ENCODE measurements at regions not wholly inside any gene's neighbourhood (a gene's known extent, or its start where the extent isn't known, plus 50 kb on each side); places are given as distances from the start of the nearest gene placed in this dataset.

DNA sequence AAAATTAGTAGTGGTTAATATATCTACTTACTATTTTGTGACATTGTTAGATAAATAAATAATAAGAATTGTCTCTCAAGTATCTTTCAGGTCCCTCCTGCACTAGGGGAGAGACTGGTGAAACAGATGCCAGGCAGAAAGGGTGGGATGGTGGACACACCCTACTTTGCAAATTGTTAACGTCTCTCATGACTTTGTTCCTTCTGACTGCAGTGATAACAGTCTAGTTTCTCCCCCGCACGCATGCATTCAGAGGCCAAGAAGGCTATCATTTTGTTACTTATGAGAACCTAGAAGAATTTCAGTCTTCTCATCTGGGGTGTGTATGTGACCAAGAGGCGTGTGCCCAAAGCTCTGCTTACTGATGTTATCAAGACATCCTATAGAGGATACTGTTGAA is 152.3 kb downstream of the EDN1 start:
- ATAC-seq (no peak), DNase-seq (no peak)
- ChIA-PET CTCF (no interaction called here), POLR2A (no interaction called here)
- TF ChIP-seq, protein P1, sequence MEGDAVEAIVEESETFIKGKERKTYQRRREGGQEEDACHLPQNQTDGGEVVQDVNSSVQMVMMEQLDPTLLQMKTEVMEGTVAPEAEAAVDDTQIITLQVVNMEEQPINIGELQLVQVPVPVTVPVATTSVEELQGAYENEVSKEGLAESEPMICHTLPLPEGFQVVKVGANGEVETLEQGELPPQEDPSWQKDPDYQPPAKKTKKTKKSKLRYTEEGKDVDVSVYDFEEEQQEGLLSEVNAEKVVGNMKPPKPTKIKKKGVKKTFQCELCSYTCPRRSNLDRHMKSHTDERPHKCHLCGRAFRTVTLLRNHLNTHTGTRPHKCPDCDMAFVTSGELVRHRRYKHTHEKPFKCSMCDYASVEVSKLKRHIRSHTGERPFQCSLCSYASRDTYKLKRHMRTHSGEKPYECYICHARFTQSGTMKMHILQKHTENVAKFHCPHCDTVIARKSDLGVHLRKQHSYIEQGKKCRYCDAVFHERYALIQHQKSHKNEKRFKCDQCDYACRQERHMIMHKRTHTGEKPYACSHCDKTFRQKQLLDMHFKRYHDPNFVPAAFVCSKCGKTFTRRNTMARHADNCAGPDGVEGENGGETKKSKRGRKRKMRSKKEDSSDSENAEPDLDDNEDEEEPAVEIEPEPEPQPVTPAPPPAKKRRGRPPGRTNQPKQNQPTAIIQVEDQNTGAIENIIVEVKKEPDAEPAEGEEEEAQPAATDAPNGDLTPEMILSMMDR (IDR thresholded peaks at IDR 0.05), result no peak
- no peaks in the 10 kb centered on the region for H3K9me3 Mint-ChIP-seq
- H3K4me3 Mint-ChIP-seq, result no peak overlapping the region
- H3K36me3 Mint-ChIP-seq (ENCODE audit: low read depth), result no peaks in the 10 kb centered on the region
- no peaks in the 10 kb centered on the region for H3K4me1 Mint-ChIP-seq (ENCODE audit: low read depth)
- peaks cover 8% of the 10 kb centered on the region for H3K27me3 Mint-ChIP-seq
- H3K27ac Mint-ChIP-seq, result no peak overlapping the region
- intact Hi-C loops (cut with micrococcal nuclease), result no loop called here

DNA sequence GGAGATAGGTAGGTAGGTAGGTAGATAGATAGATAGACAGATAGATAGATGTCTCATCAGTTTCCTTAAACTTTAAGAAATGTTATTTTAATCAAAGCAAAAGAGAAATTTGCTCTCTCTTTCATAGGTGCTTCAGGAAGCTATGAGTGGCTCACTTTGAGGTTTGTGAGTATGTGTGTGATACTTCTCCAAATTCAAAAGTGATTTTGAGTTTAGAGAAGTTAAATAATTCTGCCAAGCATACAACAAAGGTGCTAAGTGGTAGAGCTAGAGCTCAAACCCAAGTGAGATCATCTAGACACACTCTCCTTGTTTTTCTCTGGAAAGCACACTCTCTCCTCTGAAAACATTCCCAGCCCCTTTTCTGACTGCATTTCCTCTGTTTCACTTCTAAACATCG is 156.2 kb downstream of the EDN1 start:
- H3K27ac Mint-ChIP-seq, result no peak overlapping the region

DNA sequence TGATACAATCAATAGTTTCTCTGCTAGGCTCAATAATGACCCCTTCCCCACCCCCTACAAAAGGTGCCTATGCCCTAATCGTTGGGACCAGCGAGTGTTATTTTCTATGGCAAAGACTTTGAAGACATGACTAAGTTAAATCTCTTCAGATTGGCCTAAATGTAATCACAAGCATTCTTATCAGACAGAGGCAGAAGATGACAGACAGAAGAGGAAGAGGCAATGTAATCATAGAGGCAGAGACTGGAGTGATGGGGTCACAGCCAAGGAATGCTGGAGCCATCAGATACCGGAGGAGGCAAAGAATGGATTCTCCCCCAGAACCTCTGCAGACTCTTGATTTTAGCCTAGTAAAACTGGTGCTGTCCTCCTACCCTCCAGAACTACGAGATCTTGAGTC is 159.3 kb downstream of the EDN1 start:
- ATAC-seq (no peak), DNase-seq (no peak)
- intact Hi-C loops (cut with micrococcal nuclease), result no loop called here
- CTCF ChIA-PET, result no interaction called here
- H3K4me3 Mint-ChIP-seq, result no peak overlapping the region
- H3K9me3 Mint-ChIP-seq, result peaks cover 8% of the 10 kb centered on the region
- no peaks in the 10 kb centered on the region for H3K36me3 Mint-ChIP-seq (ENCODE audit: low read depth)
- no peaks in the 10 kb centered on the region for H3K4me1 Mint-ChIP-seq (ENCODE audit: low read depth)
- no peak overlapping the region for H3K27ac Mint-ChIP-seq
- TF ChIP-seq, protein P1 (IDR thresholded peaks at IDR 0.05), result no peak
- peaks cover 7% of the 10 kb centered on the region for H3K27me3 Mint-ChIP-seq
- POLR2A ChIA-PET, result no interaction called here

More for the DNA sequence above, 156.2 kb downstream of the EDN1 start:
- DNase-seq, result no peak
- Mint-ChIP-seq H3K4me3 (no peak overlapping the region), H3K27me3 (peaks cover 7% of the 10 kb centered on the region), H3K4me1 (ENCODE audit: low read depth) (no peaks in the 10 kb centered on the region), H3K9me3 (no peaks in the 10 kb centered on the region), H3K36me3 (ENCODE audit: low read depth) (no peaks in the 10 kb centered on the region)
- TF ChIP-seq, protein P1 (IDR thresholded peaks at IDR 0.05), result no peak
- ChIA-PET CTCF (no interaction called here), POLR2A (no interaction called here)
- no peak for ATAC-seq
- intact Hi-C loops (cut with micrococcal nuclease), result no loop called here

DNA sequence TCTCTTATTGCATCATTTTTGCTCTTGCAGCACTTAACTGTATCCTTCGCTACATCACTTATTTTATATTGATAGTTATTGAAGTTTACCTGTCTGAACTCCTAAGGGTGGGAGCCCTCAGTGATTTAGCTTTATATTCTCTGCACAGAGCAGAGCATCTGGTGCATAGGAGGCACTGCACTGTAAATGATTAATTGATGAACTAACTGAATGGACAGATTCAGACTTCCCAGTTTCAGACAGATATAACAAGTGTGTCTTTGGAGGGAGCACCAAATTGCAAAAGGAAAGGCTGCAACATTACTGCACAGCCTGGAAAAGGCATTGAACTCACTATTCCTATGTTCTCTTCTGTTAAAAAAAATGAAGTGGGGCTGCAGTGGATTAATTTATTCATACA is 160.3 kb downstream of the EDN1 start:
- CTCF ChIA-PET, result no interaction called here
- H3K4me1 Mint-ChIP-seq (ENCODE audit: low read depth), result no peaks in the 10 kb centered on the region
- DNase-seq, result no peak

DNA sequence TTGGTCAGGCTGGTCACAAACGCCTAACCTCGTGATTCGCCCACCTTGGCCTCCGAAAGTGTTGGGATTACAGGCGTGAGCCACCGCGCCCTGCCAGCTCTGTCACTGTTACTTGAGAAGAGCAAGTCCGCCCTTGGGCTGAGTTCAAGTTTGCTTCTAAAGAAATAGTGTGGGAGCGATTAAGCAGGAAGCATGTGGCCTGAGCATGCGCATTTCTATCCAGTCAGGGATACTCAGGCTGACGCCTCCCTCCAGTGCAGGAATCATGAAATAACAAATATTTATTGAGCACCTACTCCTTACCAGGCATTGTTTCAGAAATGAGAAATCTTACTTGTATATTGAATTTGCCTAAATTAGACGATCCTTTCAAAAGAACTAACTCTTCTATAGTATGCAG is 166.2 kb downstream of the EDN1 start:
- no peak for DNase-seq
- TF ChIP-seq, protein P1 (IDR thresholded peaks at IDR 0.05), result no peak
- H3K36me3 Mint-ChIP-seq (ENCODE audit: low read depth), result no peaks in the 10 kb centered on the region

More for the DNA sequence above, 160.3 kb downstream of the EDN1 start:
- Mint-ChIP-seq H3K9me3 (peaks cover 11% of the 10 kb centered on the region), H3K27me3 (peaks cover 7% of the 10 kb centered on the region), H3K27ac (no peak overlapping the region), H3K36me3 (ENCODE audit: low read depth) (no peaks in the 10 kb centered on the region), H3K4me3 (no peak overlapping the region)
- POLR2A ChIA-PET, result no interaction called here
- ATAC-seq, result no peak
- intact Hi-C loops (cut with micrococcal nuclease), result no loop called here
- TF ChIP-seq, protein P1 (IDR thresholded peaks at IDR 0.05), result no peak

More for the DNA sequence above, 166.2 kb downstream of the EDN1 start:
- H3K4me1 Mint-ChIP-seq (ENCODE audit: low read depth), result no peaks in the 10 kb centered on the region
- no peak for ATAC-seq
- ChIA-PET POLR2A (no interaction called here), CTCF (no interaction called here)
- peaks cover 5% of the 10 kb centered on the region for H3K27me3 Mint-ChIP-seq
- no peak overlapping the region for H3K27ac Mint-ChIP-seq
- H3K9me3 Mint-ChIP-seq, result peaks cover 11% of the 10 kb centered on the region
- intact Hi-C loops (cut with micrococcal nuclease), result no loop called here
- H3K4me3 Mint-ChIP-seq, result no peak overlapping the region

Data from activated CD8-positive, alpha-beta T cell treated with anti-CD3 and anti-CD28 coated beads for 36 hours (primary cell).